ENCODE measurements at regions not wholly inside any gene's neighbourhood (a gene's known extent, or its start where the extent isn't known, plus 50 kb on each side); places are given as distances from the start of the nearest gene placed in this dataset.

DNA sequence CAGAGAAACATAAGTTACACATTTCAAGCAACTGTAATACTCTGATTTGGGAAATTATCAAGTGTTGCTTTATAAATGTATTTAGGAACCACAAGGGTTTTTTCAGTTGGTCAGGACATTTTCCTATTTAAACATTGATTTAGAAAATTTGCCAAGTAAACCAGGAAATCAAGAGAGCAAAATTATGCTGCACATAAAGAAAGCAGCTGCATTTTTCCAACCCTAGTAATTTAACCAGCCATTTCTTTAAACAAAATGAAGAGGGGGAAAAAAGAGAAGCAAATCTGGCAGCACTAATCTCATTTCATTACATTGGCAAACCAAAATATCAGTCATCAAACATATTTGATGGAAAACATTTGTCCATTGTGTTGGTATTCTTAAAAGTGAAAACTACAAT lies 271.4 kb downstream of the TLE1 start:
- TF ChIP-seq POLR2AphosphoS5 (IDR thresholded peaks at IDR 0.05; ENCODE audit: borderline replicate concordance, low read depth, low read length) (no peak), EZH2 (IDR thresholded peaks at IDR 0.05) (no peak)
